ENCODE measurements at regions not wholly inside any gene's neighbourhood (a gene's known extent, or its start where the extent isn't known, plus 50 kb on each side); places are given as distances from the start of the nearest gene placed in this dataset.

DNA sequence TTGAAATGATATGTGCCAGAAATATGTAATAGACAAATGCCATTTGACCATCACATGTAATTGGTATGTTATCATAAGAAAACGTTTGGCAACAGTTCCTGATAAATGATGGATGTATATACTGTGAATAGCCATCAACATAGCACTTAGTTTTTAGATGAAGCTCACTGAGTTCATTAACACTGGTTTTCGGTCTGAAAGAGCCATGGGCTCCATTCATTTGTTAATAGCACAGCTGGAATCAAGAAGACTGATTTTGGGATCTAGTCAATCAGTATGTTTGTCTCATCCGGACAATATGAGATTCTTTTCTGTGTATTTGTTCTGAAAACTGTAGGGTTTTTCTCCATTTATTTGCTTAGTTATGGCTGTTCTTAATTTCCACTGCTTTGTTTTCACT, 413.5 kb upstream of the CLINT1 start:
- TF ChIP-seq EZH2 (IDR thresholded peaks at IDR 0.05; ENCODE audit: insufficient read depth, poor library complexity, severe bottlenecking) (no peak), EZH2phosphoT487 (IDR thresholded peaks at IDR 0.05; ENCODE audit: insufficient read depth, low read depth) (no peak)

Data from GM23248 (cell line).